ENCODE measurements at regions not wholly inside any gene's neighbourhood (a gene's known extent, or its start where the extent isn't known, plus 50 kb on each side); places are given as distances from the start of the nearest gene placed in this dataset.

DNA sequence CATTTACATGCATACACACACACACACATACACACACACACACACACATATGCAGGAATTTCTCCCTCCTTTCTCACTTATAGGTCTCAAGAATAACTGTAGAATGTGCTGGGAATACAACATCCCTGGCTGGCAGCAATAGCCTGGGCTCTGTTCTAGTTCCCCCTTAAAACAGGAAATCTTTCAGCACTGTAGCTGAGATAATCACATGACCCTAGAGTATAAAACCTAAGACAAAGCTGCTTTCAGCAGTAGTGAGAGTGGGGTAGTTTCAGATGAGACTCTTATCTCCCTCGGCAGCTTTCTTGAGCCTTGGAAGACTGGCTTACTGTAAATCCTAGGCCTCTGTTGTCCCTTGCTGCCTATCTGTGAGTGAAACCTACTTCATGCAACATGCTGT, 137.4 kb upstream of the AKR1E2 start:
- TF ChIP-seq TAF1 (IDR thresholded peaks at IDR 0.05; ENCODE audit: low read depth, low read length), result no peak
- no peak for TF ChIP-seq POLR2AphosphoS5 (IDR thresholded peaks at IDR 0.05; ENCODE audit: low read depth, low read length)
- TF ChIP-seq POLR2A (IDR thresholded peaks at IDR 0.05; ENCODE audit: low read depth, low read length), result no peak
- no peak for TF ChIP-seq POU2F2 (IDR thresholded peaks at IDR 0.05; ENCODE audit: low read depth, low read length)
- TF ChIP-seq PAX5 (IDR thresholded peaks at IDR 0.05; ENCODE audit: insufficient read depth, low read length, severe bottlenecking), result no peak
- TF ChIP-seq SPI1 (IDR thresholded peaks at IDR 0.05; ENCODE audit: low read depth, low read length), result no peak
